HCT116 (cell line): ENCODE measurements at regions not wholly inside any gene's neighbourhood (a gene's known extent, or its start where the extent isn't known, plus 50 kb on each side); places are given as distances from the start of the nearest gene placed in this dataset.

Experiments
- ATAC-seq: fragments of 200-7000 bp; cut with Tn5 transposase; 2 replicates; pipeline ENCODE4 v1.9.1; 2020; ENCODE audit warnings: mild to moderate bottlenecking, moderate library complexity
- BruUV-seq: library from RNA; stranded (reverse); fragments of 400-500 nt; replicated peaks from 2 replicates; lab custom pipeline; 2021; lab: Mats Ljungman, UMichigan
- CTCF ChIA-PET: fragments of 300-600 bp; sonication (Branson Sonifier 250); formaldehyde crosslinking; loops from one replicate; lab custom pipeline; 2021; ENCODE audit warnings: antibody characterized with exemption; lab: Charles Lee
- POLR2A ChIA-PET: fragments of 300-600, 350-600 bp; sonication (Branson Sonifier 250); formaldehyde crosslinking; loops from one replicate; lab custom pipeline; 2021; ENCODE audit warnings: antibody characterized with exemption; lab: Charles Lee
- RAD21 ChIA-PET, 2 experiments: fragments of 300-600 bp; sonication (Branson Sonifier 250); formaldehyde crosslinking; loops; one replicate each; lab custom pipeline; 2023; ENCODE audit warnings: low total read pairs in 2 of 2; ENCODE audit not compliant: uncharacterized antibody in 2 of 2, unreplicated experiment in 2 of 2, low non-redundant PET in 1 of 2; lab: Charles Lee
- DNase-seq: peaks from one replicate; pipeline ENCODE4 v3.0.0-alpha.2; 2010; ENCODE audit warnings: low read depth, low spot score
- H2AFZ ChIP-seq: fragments of 200-600 bp; shearing (Covaris generic), sonication (generic); 2 replicates; pipeline ENCODE4 v1.6.1; 2017; ENCODE audit warnings: low read depth, mixed run types, mixed read lengths, antibody characterized with exemption, low read length; ENCODE audit not compliant: poor library complexity, severe bottlenecking
- H3K27ac ChIP-seq: 2 replicates; pipeline ENCODE4 v1.5.1; 2012; ENCODE audit warnings: low read depth, low read length
- H3K27me3 ChIP-seq: fragments of 200-600 bp; sonication (generic); 2 replicates; pipeline ENCODE4 v1.6.1; 2016; ENCODE audit warnings: mixed run types, low read length, mixed read lengths; ENCODE audit not compliant: insufficient read depth
- H3K36me3 ChIP-seq, 2 experiments: fragments of 200-500 bp in 1 of 2; fragments of 200-600 bp in 1 of 2; sonication (Bioruptor generic) in 1 of 2; sonication (generic) in 1 of 2; 2 replicates each; pipeline versions ENCODE4 v1.5.1 to v1.6.1; 2014 to 2016; ENCODE audit warnings: low read length in 2 of 2, inconsistent platforms in 1 of 2, mixed read lengths in 1 of 2, mixed run types in 1 of 2; ENCODE audit not compliant: insufficient read depth in 2 of 2, control insufficient read depth in 1 of 2
- H3K4me1 ChIP-seq, 2 experiments: fragments of 200-600 bp in 1 of 2; sonication (generic) in 1 of 2; 2 replicates each; pipeline versions ENCODE4 v1.5.1 to v1.6.1; 2012 to 2017; ENCODE audit warnings: low read length in 2 of 2, inconsistent platforms in 1 of 2, mild to moderate bottlenecking in 1 of 2, mixed read lengths in 1 of 2, mixed run types in 1 of 2, moderate library complexity in 1 of 2; ENCODE audit not compliant: insufficient read depth in 2 of 2, control insufficient read depth in 1 of 2
- H3K4me2 ChIP-seq: fragments of 200-600 bp; sonication (generic); 2 replicates; pipeline ENCODE4 v1.6.1; 2017; ENCODE audit warnings: mixed run types, low read length, mixed read lengths
- H3K4me3 ChIP-seq, 2 experiments: fragments of 200-600 bp in 1 of 2; sonication (generic) in 1 of 2; replicated peaks in 1 of 2; 2 replicates each; pipeline ENCODE4 v1.5.1; 2011 to 2016; ENCODE audit warnings: low read length in 2 of 2, control low read depth in 1 of 2, low read depth in 1 of 2, mild to moderate bottlenecking in 1 of 2, mixed read lengths in 1 of 2, mixed run types in 1 of 2
- H3K79me2 ChIP-seq: fragments of 200-600 bp; sonication (generic); 2 replicates; pipeline ENCODE4 v1.6.1; 2017; ENCODE audit warnings: mild to moderate bottlenecking, mixed run types, low read length, moderate library complexity, mixed read lengths; ENCODE audit not compliant: insufficient read depth
- H3K9ac ChIP-seq: fragments of 200-600 bp; sonication (generic); 2 replicates; pipeline ENCODE4 v1.6.1; 2016; ENCODE audit warnings: low read length, mixed read lengths
- H3K9me2 ChIP-seq: fragments of 200-600 bp; sonication (generic), shearing (Covaris generic); 2 replicates; pipeline ENCODE4 v1.6.1; 2017; ENCODE audit warnings: mixed run types, mild to moderate bottlenecking, moderate library complexity; ENCODE audit not compliant: insufficient read depth
- H3K9me3 ChIP-seq, 2 experiments: fragments of 200-500 bp in 1 of 2; fragments of 200-600 bp in 1 of 2; sonication (Bioruptor generic) in 1 of 2; sonication (generic) in 1 of 2; 2 replicates each; pipeline ENCODE4 v1.6.1; 2014 to 2017; ENCODE audit warnings: low read length in 2 of 2, mixed read lengths in 2 of 2, inconsistent platforms in 1 of 2, low read depth in 1 of 2, mild to moderate bottlenecking in 1 of 2, mixed run types in 1 of 2, moderate library complexity in 1 of 2; ENCODE audit not compliant: control insufficient read depth in 1 of 2, insufficient read depth in 1 of 2
- H4K20me1 ChIP-seq: fragments of 200-600 bp; sonication (generic), shearing (Covaris generic); 2 replicates; pipeline ENCODE4 v1.6.1; 2017; ENCODE audit warnings: mixed run types, mild to moderate bottlenecking, moderate library complexity; ENCODE audit not compliant: insufficient read depth
- CEBPB ChIP-seq: IDR thresholded peaks from 2 replicates; pipeline ENCODE4 v1.6.1; 2012; ENCODE audit warnings: low read depth
- ELF1 ChIP-seq: IDR thresholded peaks from 2 replicates; pipeline ENCODE4 v1.6.1; 2012; ENCODE audit warnings: low read depth, borderline replicate concordance
- EZH2phosphoT487 ChIP-seq: fragments of 200-600 bp; IDR thresholded peaks from 2 replicates; pipeline ENCODE4 v1.6.1; 2018; ENCODE audit warnings: antibody characterized with exemption, borderline replicate concordance
- FOSL1 ChIP-seq: IDR thresholded peaks from 2 replicates; pipeline ENCODE4 v1.6.1; 2012; ENCODE audit warnings: low read depth
- POLR2A ChIP-seq: IDR thresholded peaks from 2 replicates; pipeline ENCODE4 v1.7.0; 2011; ENCODE audit warnings: borderline replicate concordance; ENCODE audit not compliant: insufficient read depth, insufficient read length; ENCODE audit errors: extremely low read depth
- POLR2AphosphoS5 ChIP-seq: IDR thresholded peaks from 2 replicates; pipeline ENCODE4 v1.6.1; 2011; ENCODE audit warnings: mild to moderate bottlenecking, low read depth, low read length, moderate library complexity
- RAD21 ChIP-seq: IDR thresholded peaks from 2 replicates; pipeline ENCODE4 v1.6.1; 2012; ENCODE audit warnings: low read depth, mild to moderate bottlenecking
- SP1 ChIP-seq: IDR thresholded peaks from 2 replicates; pipeline ENCODE4 v1.6.1; 2012; ENCODE audit warnings: low read depth
- SRF ChIP-seq: IDR thresholded peaks from 2 replicates; pipeline ENCODE4 v1.6.1; 2012; ENCODE audit warnings: low read depth
- YY1 ChIP-seq: IDR thresholded peaks from 2 replicates; pipeline ENCODE4 v1.6.1; 2011; ENCODE audit warnings: low read length, low read depth, moderate library complexity, mild to moderate bottlenecking; ENCODE audit not compliant: insufficient replicate concordance; ENCODE audit errors: extremely low read depth
- intact Hi-C: fragments of 100-400 bp; cut with micrococcal nuclease; formaldehyde crosslinking; loops from 2 replicates; pipeline ENCODE4 v1.10.0; 2022
- TF ChIP-seq, protein P1 (sequence below): IDR thresholded peaks from 2 replicates; pipeline ENCODE4 v1.6.1; 2012
- TF ChIP-seq, protein P2 (sequence below): IDR thresholded peaks from 2 replicates; pipeline ENCODE4 v1.6.1; 2011; ENCODE audit warnings: mild to moderate bottlenecking, low read length, moderate library complexity; ENCODE audit not compliant: insufficient replicate concordance; ENCODE audit errors: extremely low read depth

DNA sequence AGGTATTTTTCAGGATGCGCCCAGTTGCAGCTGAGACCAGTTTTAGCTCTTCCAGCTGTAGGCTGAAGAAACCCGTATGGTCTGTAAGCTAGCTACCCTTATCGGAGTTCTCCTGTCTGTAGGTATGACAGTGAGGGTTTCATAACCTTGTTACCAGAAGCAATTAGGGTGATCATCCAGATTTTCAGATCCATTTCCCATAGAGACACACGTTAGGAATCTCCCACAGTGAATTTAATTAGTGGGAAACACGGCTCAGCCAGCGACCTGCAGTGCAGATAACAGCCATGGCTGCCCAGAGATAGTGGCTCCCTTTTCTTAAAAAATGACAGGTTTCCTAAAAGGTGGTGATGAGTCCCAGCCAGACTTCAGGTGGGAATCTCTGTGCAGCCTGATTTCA is 111.1 kb downstream of the BTBD3 start:
- H3K9me3 ChIP-seq = no peaks in the 10 kb centered on the region; a peak in 1 of 4 replicates
- POLR2A ChIA-PET = no interaction called here
- no peaks in the 10 kb centered on the region for H3K79me2 ChIP-seq
- TF ChIP-seq EZH2phosphoT487 (no peak), SRF (no peak), ELF1 (no peak), CEBPB (no peak), POLR2AphosphoS5 (no peak), YY1 (no peak), SP1 (no peak), RAD21 (no peak), POLR2A (no peak), FOSL1 (no peak)
- TF ChIP-seq, protein P1, sequence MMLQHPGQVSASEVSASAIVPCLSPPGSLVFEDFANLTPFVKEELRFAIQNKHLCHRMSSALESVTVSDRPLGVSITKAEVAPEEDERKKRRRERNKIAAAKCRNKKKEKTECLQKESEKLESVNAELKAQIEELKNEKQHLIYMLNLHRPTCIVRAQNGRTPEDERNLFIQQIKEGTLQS = no peak
- H3K4me3 ChIP-seq = no peak overlapping the region
- H3K9me2 ChIP-seq = no peaks in the 10 kb centered on the region
- no peaks in the 10 kb centered on the region for H3K27me3 ChIP-seq
- ATAC-seq (no peak), DNase-seq (no peak)
- no peak overlapping the region for H2AFZ ChIP-seq
- no peak overlapping the region for H3K9ac ChIP-seq
- H4K20me1 ChIP-seq = no peaks in the 10 kb centered on the region
- intact Hi-C loops = no loop called here
- H3K4me2 ChIP-seq = no peak overlapping the region
- CTCF ChIA-PET = no interaction called here
- no TSS peak for BruUV-seq
- H3K36me3 ChIP-seq = no peaks in the 10 kb centered on the region
- H3K27ac ChIP-seq = no peak overlapping the region
- RAD21 ChIA-PET = no interaction called here
- H3K4me1 ChIP-seq = no peaks in the 10 kb centered on the region

DNA sequence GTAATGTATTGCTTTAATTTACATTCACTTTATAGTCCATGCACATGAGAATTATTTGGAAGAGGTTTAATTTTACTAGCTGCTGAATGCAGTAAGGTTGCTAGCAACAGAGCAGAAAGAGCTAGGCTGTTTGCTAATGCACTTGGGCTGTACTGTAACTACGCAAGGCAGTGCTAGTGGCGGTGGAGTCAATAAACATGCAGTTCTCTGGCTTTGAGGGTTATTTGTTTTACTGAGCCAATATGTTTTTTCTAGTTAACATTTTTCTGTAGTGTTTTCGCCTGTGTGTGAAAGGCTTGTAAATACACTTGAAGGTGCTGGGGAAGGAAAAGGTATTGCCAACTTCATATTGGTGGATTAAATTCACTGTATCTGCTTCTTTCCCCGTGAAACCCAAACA is 112.8 kb downstream of the BTBD3 start:
- ATAC-seq = no peak
- no peak overlapping the region for H3K4me2 ChIP-seq
- H3K27me3 ChIP-seq = no peaks in the 10 kb centered on the region
- no peaks in the 10 kb centered on the region for H4K20me1 ChIP-seq
- ChIA-PET POLR2A (no interaction called here), CTCF (no interaction called here), RAD21 (no interaction called here)
- H3K27ac ChIP-seq = no peak overlapping the region
- TF ChIP-seq, protein P2, sequence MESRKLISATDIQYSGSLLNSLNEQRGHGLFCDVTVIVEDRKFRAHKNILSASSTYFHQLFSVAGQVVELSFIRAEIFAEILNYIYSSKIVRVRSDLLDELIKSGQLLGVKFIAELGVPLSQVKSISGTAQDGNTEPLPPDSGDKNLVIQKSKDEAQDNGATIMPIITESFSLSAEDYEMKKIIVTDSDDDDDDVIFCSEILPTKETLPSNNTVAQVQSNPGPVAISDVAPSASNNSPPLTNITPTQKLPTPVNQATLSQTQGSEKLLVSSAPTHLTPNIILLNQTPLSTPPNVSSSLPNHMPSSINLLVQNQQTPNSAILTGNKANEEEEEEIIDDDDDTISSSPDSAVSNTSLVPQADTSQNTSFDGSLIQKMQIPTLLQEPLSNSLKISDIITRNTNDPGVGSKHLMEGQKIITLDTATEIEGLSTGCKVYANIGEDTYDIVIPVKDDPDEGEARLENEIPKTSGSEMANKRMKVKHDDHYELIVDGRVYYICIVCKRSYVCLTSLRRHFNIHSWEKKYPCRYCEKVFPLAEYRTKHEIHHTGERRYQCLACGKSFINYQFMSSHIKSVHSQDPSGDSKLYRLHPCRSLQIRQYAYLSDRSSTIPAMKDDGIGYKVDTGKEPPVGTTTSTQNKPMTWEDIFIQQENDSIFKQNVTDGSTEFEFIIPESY = no peak
- no peak for TF ChIP-seq CEBPB
- H3K36me3 ChIP-seq = no peaks in the 10 kb centered on the region
- H3K4me3 ChIP-seq = no peak overlapping the region
- BruUV-seq = no TSS peak
- no peak overlapping the region for H3K9ac ChIP-seq
- intact Hi-C loops = no loop called here
- H3K9me3 ChIP-seq = no peaks in the 10 kb centered on the region; a peak in 1 of 4 replicates
- H2AFZ ChIP-seq = no peak overlapping the region
- H3K79me2 ChIP-seq = no peaks in the 10 kb centered on the region
- no peaks in the 10 kb centered on the region for H3K4me1 ChIP-seq
- DNase-seq = no peak
- H3K9me2 ChIP-seq = no peaks in the 10 kb centered on the region
